ENCODE measurements at regions not wholly inside any gene's neighbourhood (a gene's known extent, or its start where the extent isn't known, plus 50 kb on each side); places are given as distances from the start of the nearest gene placed in this dataset.

DNA sequence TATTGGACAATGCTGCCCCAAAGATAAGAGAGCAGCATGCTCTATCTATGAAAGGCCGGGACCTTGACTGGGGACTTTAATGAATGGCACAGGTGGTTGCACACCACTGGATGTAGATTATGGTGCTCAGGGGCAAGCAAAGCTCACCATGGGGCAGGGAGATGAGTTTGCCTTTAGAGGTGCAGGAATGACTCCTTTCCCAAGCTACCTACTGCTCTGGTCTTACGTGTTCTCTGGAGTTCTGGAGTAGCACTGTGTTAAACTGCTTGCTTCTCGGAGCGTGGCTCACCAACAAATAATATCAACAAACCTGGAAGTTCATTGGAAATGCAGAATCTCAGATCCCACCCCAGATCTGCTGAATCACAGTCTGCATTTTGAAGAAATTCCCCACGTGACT is 445.3 kb downstream of the RPS24 start:
- DNase-seq: no peak
- CTCF ChIA-PET: no interaction called here
- intact Hi-C loops (cut with micrococcal nuclease): no loop called here

GRCh38 chr10:78479467-78479866 is 445.8 kb downstream of the RPS24 start:
- H3K4me1 Mint-ChIP-seq (ENCODE audit: low read depth): no peaks in the 10 kb centered on the region
- CTCF ChIA-PET: no interaction called here
- H3K36me3 Mint-ChIP-seq: no peaks in the 10 kb centered on the region
- H3K27me3 Mint-ChIP-seq: peaks cover 8% of the 10 kb centered on the region
- POLR2A ChIA-PET: no interaction called here
- no peak overlapping the region for H3K27ac Mint-ChIP-seq
- no peak for DNase-seq
- no peak overlapping the region for H3K4me3 Mint-ChIP-seq
- no peaks in the 10 kb centered on the region for H3K9me3 Mint-ChIP-seq
- intact Hi-C loops (cut with micrococcal nuclease): no loop called here

More for the DNA sequence above, 445.3 kb downstream of the RPS24 start:
- Mint-ChIP-seq H3K27me3 (peaks cover 5% of the 10 kb centered on the region), H3K4me3 (no peak overlapping the region), H3K9me3 (no peaks in the 10 kb centered on the region), H3K27ac (no peak overlapping the region), H3K4me1 (ENCODE audit: low read depth) (no peaks in the 10 kb centered on the region), H3K36me3 (no peaks in the 10 kb centered on the region)
- POLR2A ChIA-PET: no interaction called here

GRCh38 chr10:78481842-78482241 is 448.2 kb downstream of the RPS24 start:
- Mint-ChIP-seq H3K9me3 (no peaks in the 10 kb centered on the region), H3K27ac (no peak overlapping the region), H3K36me3 (no peaks in the 10 kb centered on the region), H3K27me3 (peaks cover 11% of the 10 kb centered on the region), H3K4me1 (ENCODE audit: low read depth) (no peaks in the 10 kb centered on the region), H3K4me3 (no peak overlapping the region)
- DNase-seq: no peak
- intact Hi-C loops (cut with micrococcal nuclease): no loop called here
- ChIA-PET CTCF (no interaction called here), POLR2A (no interaction called here)

GRCh38 chr10:78483641-78484040 is 450.0 kb downstream of the RPS24 start:
- DNase-seq: no peak
- POLR2A ChIA-PET: no interaction called here
- CTCF ChIA-PET: no interaction called here

GRCh38 chr10:78489034-78489433 is 455.4 kb downstream of the RPS24 start:
- DNase-seq: no peak
- Mint-ChIP-seq H3K27ac (no peak overlapping the region), H3K36me3 (peaks cover 6% of the 10 kb centered on the region), H3K9me3 (peaks cover 24% of the 10 kb centered on the region), H3K4me1 (ENCODE audit: low read depth) (no peaks in the 10 kb centered on the region), H3K4me3 (no peak overlapping the region), H3K27me3 (peaks cover 45% of the 10 kb centered on the region)
- intact Hi-C loops (cut with micrococcal nuclease): no loop called here
- CTCF ChIA-PET: no interaction called here
- POLR2A ChIA-PET: no interaction called here

More at GRCh38 chr10:78483641-78484040, 450.0 kb downstream of the RPS24 start:
- H3K4me3 Mint-ChIP-seq: no peak overlapping the region
- H3K27me3 Mint-ChIP-seq: peaks cover 11% of the 10 kb centered on the region
- no peak overlapping the region for H3K27ac Mint-ChIP-seq
- no peaks in the 10 kb centered on the region for H3K4me1 Mint-ChIP-seq (ENCODE audit: low read depth)
- no peaks in the 10 kb centered on the region for H3K36me3 Mint-ChIP-seq
- intact Hi-C loops (cut with micrococcal nuclease): no loop called here
- peaks cover under 1% of the 10 kb centered on the region for H3K9me3 Mint-ChIP-seq

DNA sequence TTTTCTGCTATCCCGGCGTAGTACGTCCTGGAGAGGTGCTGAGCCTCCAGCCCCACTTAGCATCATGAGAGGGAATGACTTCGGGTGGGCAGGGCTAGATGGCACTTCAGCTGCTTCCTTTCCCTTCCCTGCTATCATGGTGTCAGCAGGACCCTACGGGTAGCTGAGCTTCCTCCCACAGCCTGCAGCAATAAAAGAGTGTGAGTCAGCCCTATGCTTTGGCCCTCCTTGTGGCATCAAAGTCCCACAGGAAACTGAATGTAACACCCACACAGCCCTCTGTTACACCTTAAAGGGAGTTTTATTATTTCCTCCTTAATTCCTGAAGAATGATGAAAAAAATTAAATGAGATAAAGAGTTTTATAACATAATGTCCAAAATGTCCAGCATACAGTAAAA is 458.1 kb downstream of the RPS24 start:
- no peak overlapping the region for H3K4me3 Mint-ChIP-seq
- H3K9me3 Mint-ChIP-seq: peaks cover 24% of the 10 kb centered on the region
- CTCF ChIA-PET: no interaction called here
- no peak for DNase-seq
- H3K36me3 Mint-ChIP-seq: peaks cover 6% of the 10 kb centered on the region
- H3K27ac Mint-ChIP-seq: no peak overlapping the region
- POLR2A ChIA-PET: no interaction called here
- no peaks in the 10 kb centered on the region for H3K4me1 Mint-ChIP-seq (ENCODE audit: low read depth)
- intact Hi-C loops (cut with micrococcal nuclease): no loop called here
- peaks cover 38% of the 10 kb centered on the region for H3K27me3 Mint-ChIP-seq

GRCh38 chr10:78492424-78492823 is 458.8 kb downstream of the RPS24 start:
- Mint-ChIP-seq H3K4me3 (no peak overlapping the region), H3K27ac (no peak overlapping the region), H3K9me3 (peaks cover 24% of the 10 kb centered on the region), H3K4me1 (ENCODE audit: low read depth) (no peaks in the 10 kb centered on the region), H3K27me3 (peaks cover 40% of the 10 kb centered on the region), H3K36me3 (peaks cover 6% of the 10 kb centered on the region)
- intact Hi-C loops (cut with micrococcal nuclease): no loop called here
- DNase-seq: no peak
- CTCF ChIA-PET: no interaction called here
- POLR2A ChIA-PET: no interaction called here

- no peak for DNase-seq
- peaks cover 35% of the 10 kb centered on the region for H3K27me3 Mint-ChIP-seq
Observed at GRCh38 chr10:78494179-78494578, 460.5 kb downstream of the RPS24 start.

GRCh38 chr10:78502210-78502936 is 468.7 kb downstream of the RPS24 start:
- intact Hi-C loops (cut with micrococcal nuclease): no loop called here
- ChIA-PET POLR2A (no interaction called here), CTCF (no interaction called here)
- H3K27me3 Mint-ChIP-seq: peaks cover 10% of the 10 kb centered on the region
- H3K4me3 Mint-ChIP-seq: no peak overlapping the region
- no peak overlapping the region for H3K27ac Mint-ChIP-seq
- no peaks in the 10 kb centered on the region for H3K9me3 Mint-ChIP-seq
- DNase-seq: no peak
- peaks cover 2% of the 10 kb centered on the region for H3K4me1 Mint-ChIP-seq (ENCODE audit: low read depth)
- no peaks in the 10 kb centered on the region for H3K36me3 Mint-ChIP-seq

More at GRCh38 chr10:78494179-78494578, 460.5 kb downstream of the RPS24 start:
- H3K27ac Mint-ChIP-seq: no peak overlapping the region
- no peak overlapping the region for H3K4me3 Mint-ChIP-seq
- ChIA-PET CTCF (no interaction called here), POLR2A (no interaction called here)
- intact Hi-C loops (cut with micrococcal nuclease): no loop called here
- peaks cover 22% of the 10 kb centered on the region for H3K9me3 Mint-ChIP-seq
- H3K36me3 Mint-ChIP-seq: peaks cover 6% of the 10 kb centered on the region
- no peaks in the 10 kb centered on the region for H3K4me1 Mint-ChIP-seq (ENCODE audit: low read depth)

- DNase-seq: no peak
- CTCF ChIA-PET: no interaction called here
- H3K4me3 Mint-ChIP-seq: no peak overlapping the region
- intact Hi-C loops (cut with micrococcal nuclease): no loop called here
- no peaks in the 10 kb centered on the region for H3K36me3 Mint-ChIP-seq
- POLR2A ChIA-PET: no interaction called here
- H3K27ac Mint-ChIP-seq: no peak overlapping the region
- H3K27me3 Mint-ChIP-seq: peaks cover 10% of the 10 kb centered on the region
- H3K4me1 Mint-ChIP-seq (ENCODE audit: low read depth): peaks cover 2% of the 10 kb centered on the region
- no peaks in the 10 kb centered on the region for H3K9me3 Mint-ChIP-seq
Observed at GRCh38 chr10:78504181-78504580, 470.5 kb downstream of the RPS24 start.

DNA sequence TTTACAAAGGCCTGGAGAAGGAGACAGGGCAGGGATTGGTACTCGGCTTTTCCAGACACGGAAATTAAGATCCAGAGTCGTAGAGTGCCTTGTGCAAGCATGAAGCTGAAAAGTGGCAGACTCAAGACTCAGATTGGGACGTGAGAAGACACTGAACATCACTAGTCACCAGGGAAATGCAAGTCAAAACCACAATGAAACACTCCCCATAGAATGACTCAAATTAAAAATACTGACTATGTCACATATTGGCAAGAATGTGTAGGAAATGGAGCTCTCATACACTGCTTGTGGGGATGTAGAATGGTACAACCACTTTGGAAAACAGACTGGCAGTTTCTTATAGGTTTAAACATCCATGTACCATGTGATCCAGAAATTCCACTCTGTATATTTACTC is 472.0 kb downstream of the RPS24 start:
- Mint-ChIP-seq H3K27me3 (peaks cover 8% of the 10 kb centered on the region), H3K27ac (no peak overlapping the region), H3K4me1 (ENCODE audit: low read depth) (peaks cover 2% of the 10 kb centered on the region), H3K9me3 (no peaks in the 10 kb centered on the region), H3K4me3 (no peak overlapping the region), H3K36me3 (no peaks in the 10 kb centered on the region)
- ChIA-PET POLR2A (no interaction called here), CTCF (no interaction called here)
- intact Hi-C loops (cut with micrococcal nuclease): no loop called here
- DNase-seq: no peak

DNA sequence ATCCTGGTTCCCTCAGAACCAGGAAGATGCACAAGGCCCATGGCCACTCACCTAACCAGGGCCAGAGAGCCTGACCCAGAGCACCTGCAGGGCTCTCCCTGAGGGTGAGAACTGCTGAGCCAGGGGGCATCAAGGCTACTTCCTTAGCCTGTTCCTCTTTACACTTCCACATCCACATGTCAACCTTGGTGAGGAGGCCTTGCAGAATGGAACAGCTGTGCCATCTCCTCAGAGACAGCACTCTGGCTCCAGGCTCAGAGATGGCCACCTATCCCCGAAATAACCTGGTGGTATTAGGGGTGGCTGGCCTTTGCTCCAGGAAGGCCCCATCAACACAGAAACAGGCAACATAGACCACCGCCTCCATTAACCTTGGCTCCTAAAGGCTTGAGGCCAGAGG is 473.0 kb downstream of the RPS24 start:
- no peaks in the 10 kb centered on the region for H3K9me3 Mint-ChIP-seq
- no peaks in the 10 kb centered on the region for H3K36me3 Mint-ChIP-seq
- H3K27me3 Mint-ChIP-seq: peaks cover 8% of the 10 kb centered on the region
- H3K4me3 Mint-ChIP-seq: no peak overlapping the region
- ChIA-PET POLR2A (no interaction called here), CTCF (no interaction called here)
- intact Hi-C loops (cut with micrococcal nuclease): no loop called here
- H3K27ac Mint-ChIP-seq: no peak overlapping the region
- DNase-seq: no peak
- H3K4me1 Mint-ChIP-seq (ENCODE audit: low read depth): peaks cover 2% of the 10 kb centered on the region

- Mint-ChIP-seq H3K36me3 (no peaks in the 10 kb centered on the region), H3K27me3 (peaks cover 5% of the 10 kb centered on the region), H3K4me1 (ENCODE audit: low read depth) (peaks cover 2% of the 10 kb centered on the region), H3K4me3 (no peak overlapping the region), H3K9me3 (no peaks in the 10 kb centered on the region), H3K27ac (no peak overlapping the region)
- intact Hi-C loops (cut with micrococcal nuclease): no loop called here
- ChIA-PET CTCF (no interaction called here), POLR2A (no interaction called here)
- no peak for DNase-seq
Observed at GRCh38 chr10:78507510-78508160, 474.0 kb downstream of the RPS24 start.
